ENCODE measurements at regions not wholly inside any gene's neighbourhood (a gene's known extent, or its start where the extent isn't known, plus 50 kb on each side); places are given as distances from the start of the nearest gene placed in this dataset.
A peak's percentile ranks its signal among the peaks of the same experiment; 100 is the strongest.

- H3K27me3 ChIP-seq (ENCODE audit: insufficient read depth, low read length) = peaks cover 25% of the 10 kb centered on the region
- peaks cover 19% of the 10 kb centered on the region for H3K27me3 Mint-ChIP-seq (ENCODE audit: low read depth, unreplicated experiment)
- H3K9me3 ChIP-seq (ENCODE audit: insufficient read depth, low read depth, low read length) = no peaks in the 10 kb centered on the region
- no peaks in the 10 kb centered on the region for H3K4me1 ChIP-seq (ENCODE audit: insufficient read depth, low read length)
- peaks cover 2% of the 10 kb centered on the region for H3K4me1 Mint-ChIP-seq (ENCODE audit: low read depth, unreplicated experiment)
- no peak overlapping the region for H3K4me3 ChIP-seq (ENCODE audit: insufficient read depth, low read depth, low read length)
- DNase-seq (ENCODE audit: low read depth) (no peak), FAIRE-seq (peak; percentile 34)
- H3K4me3 Mint-ChIP-seq (ENCODE audit: unreplicated experiment) = no peak overlapping the region
- no peaks in the 10 kb centered on the region for H3K79me2 ChIP-seq (ENCODE audit: insufficient read depth, low read length)
- H3K27ac ChIP-seq (ENCODE audit: low read depth, low read length) = no peak overlapping the region
- H4K20me1 ChIP-seq (ENCODE audit: insufficient read depth, low read length) = no peaks in the 10 kb centered on the region
- no peaks in the 10 kb centered on the region for H3K36me3 ChIP-seq (ENCODE audit: insufficient read depth, low read length)
- no peak overlapping the region for H3K4me2 ChIP-seq (ENCODE audit: low read length)
- no peak overlapping the region for H3K9ac ChIP-seq (ENCODE audit: low read length)
- no peak overlapping the region for H3K27ac Mint-ChIP-seq (ENCODE audit: unreplicated experiment)
- no peaks in the 10 kb centered on the region for H3K9me3 Mint-ChIP-seq (ENCODE audit: unreplicated experiment)
- H2AFZ ChIP-seq (ENCODE audit: low read depth, low read length) = no peak overlapping the region
- H3K36me3 Mint-ChIP-seq (ENCODE audit: low read depth, unreplicated experiment) = no peaks in the 10 kb centered on the region
- TF ChIP-seq EZH2 (IDR thresholded peaks at IDR 0.05; ENCODE audit: insufficient read depth, low read length) (no peak), CTCF (IDR thresholded peaks at IDR 0.05; ENCODE audit: insufficient read depth, low read depth, low read length) (no peak)
Observed at GRCh38 chr20:34185766-34186620, 55.2 kb upstream of the ASIP start.

- H3K4me1 Mint-ChIP-seq (ENCODE audit: low read depth, unreplicated experiment) = peaks cover 7% of the 10 kb centered on the region
- FAIRE-seq (no peak), DNase-seq (ENCODE audit: low read depth) (no peak)
- H3K4me1 ChIP-seq (ENCODE audit: insufficient read depth, low read length) = no peaks in the 10 kb centered on the region
- no peak overlapping the region for H3K4me3 Mint-ChIP-seq (ENCODE audit: unreplicated experiment)
- H3K9ac ChIP-seq (ENCODE audit: low read length) = no peak overlapping the region
- TF ChIP-seq EZH2 (IDR thresholded peaks at IDR 0.05; ENCODE audit: insufficient read depth, low read length) (no peak), CTCF (IDR thresholded peaks at IDR 0.05; ENCODE audit: insufficient read depth, low read depth, low read length) (no peak)
- no peak overlapping the region for H3K27ac ChIP-seq (ENCODE audit: low read depth, low read length)
- H3K27me3 ChIP-seq (ENCODE audit: insufficient read depth, low read length) = peaks cover 28% of the 10 kb centered on the region
- H3K4me3 ChIP-seq (ENCODE audit: insufficient read depth, low read depth, low read length) = no peak overlapping the region
- H3K36me3 ChIP-seq (ENCODE audit: insufficient read depth, low read length) = no peaks in the 10 kb centered on the region
- H3K27me3 Mint-ChIP-seq (ENCODE audit: low read depth, unreplicated experiment) = peaks cover 25% of the 10 kb centered on the region
- H2AFZ ChIP-seq (ENCODE audit: low read depth, low read length) = no peak overlapping the region
- H3K4me2 ChIP-seq (ENCODE audit: low read length) = no peak overlapping the region
- no peaks in the 10 kb centered on the region for H3K9me3 ChIP-seq (ENCODE audit: insufficient read depth, low read depth, low read length)
- H3K79me2 ChIP-seq (ENCODE audit: insufficient read depth, low read length) = no peaks in the 10 kb centered on the region
- no peak overlapping the region for H3K27ac Mint-ChIP-seq (ENCODE audit: unreplicated experiment)
- H3K9me3 Mint-ChIP-seq (ENCODE audit: unreplicated experiment) = no peaks in the 10 kb centered on the region
- no peaks in the 10 kb centered on the region for H4K20me1 ChIP-seq (ENCODE audit: insufficient read depth, low read length)
- no peaks in the 10 kb centered on the region for H3K36me3 Mint-ChIP-seq (ENCODE audit: low read depth, unreplicated experiment)
Observed at GRCh38 chr20:34189572-34190163, 51.6 kb upstream of the ASIP start.

GRCh38 chr20:34190262-34190661 lies 51.0 kb upstream of the ASIP start:
- Mint-ChIP-seq H3K36me3 (ENCODE audit: low read depth, unreplicated experiment) (no peaks in the 10 kb centered on the region), H3K4me3 (ENCODE audit: unreplicated experiment) (no peak overlapping the region), H3K27ac (ENCODE audit: unreplicated experiment) (no peak overlapping the region), H3K4me1 (ENCODE audit: low read depth, unreplicated experiment) (peaks cover 7% of the 10 kb centered on the region), H3K27me3 (ENCODE audit: low read depth, unreplicated experiment) (peaks cover 30% of the 10 kb centered on the region), H3K9me3 (ENCODE audit: unreplicated experiment) (no peaks in the 10 kb centered on the region)
- H3K27ac ChIP-seq (ENCODE audit: low read depth, low read length) = no peak overlapping the region
- DNase-seq (ENCODE audit: low read depth) (no peak), FAIRE-seq (no peak)
- no peak overlapping the region for H3K4me3 ChIP-seq (ENCODE audit: insufficient read depth, low read depth, low read length)
- no peaks in the 10 kb centered on the region for H3K9me3 ChIP-seq (ENCODE audit: insufficient read depth, low read depth, low read length)
- H3K27me3 ChIP-seq (ENCODE audit: insufficient read depth, low read length) = peaks cover 29% of the 10 kb centered on the region
- H4K20me1 ChIP-seq (ENCODE audit: insufficient read depth, low read length) = no peaks in the 10 kb centered on the region
- no peaks in the 10 kb centered on the region for H3K4me1 ChIP-seq (ENCODE audit: insufficient read depth, low read length)
- no peak overlapping the region for H3K9ac ChIP-seq (ENCODE audit: low read length)
- H3K36me3 ChIP-seq (ENCODE audit: insufficient read depth, low read length) = no peaks in the 10 kb centered on the region
- H3K4me2 ChIP-seq (ENCODE audit: low read length) = no peak overlapping the region
- H3K79me2 ChIP-seq (ENCODE audit: insufficient read depth, low read length) = no peaks in the 10 kb centered on the region
- H2AFZ ChIP-seq (ENCODE audit: low read depth, low read length) = no peak overlapping the region
- TF ChIP-seq EZH2 (IDR thresholded peaks at IDR 0.05; ENCODE audit: insufficient read depth, low read length) (no peak), CTCF (IDR thresholded peaks at IDR 0.05; ENCODE audit: insufficient read depth, low read depth, low read length) (no peak)

Data from astrocyte (in vitro differentiated cells and primary cell).